ENCODE measurements at regions not wholly inside any gene's neighbourhood (a gene's known extent, or its start where the extent isn't known, plus 50 kb on each side); places are given as distances from the start of the nearest gene placed in this dataset.
A peak's percentile ranks its signal among the peaks of the same experiment; 100 is the strongest.

DNA sequence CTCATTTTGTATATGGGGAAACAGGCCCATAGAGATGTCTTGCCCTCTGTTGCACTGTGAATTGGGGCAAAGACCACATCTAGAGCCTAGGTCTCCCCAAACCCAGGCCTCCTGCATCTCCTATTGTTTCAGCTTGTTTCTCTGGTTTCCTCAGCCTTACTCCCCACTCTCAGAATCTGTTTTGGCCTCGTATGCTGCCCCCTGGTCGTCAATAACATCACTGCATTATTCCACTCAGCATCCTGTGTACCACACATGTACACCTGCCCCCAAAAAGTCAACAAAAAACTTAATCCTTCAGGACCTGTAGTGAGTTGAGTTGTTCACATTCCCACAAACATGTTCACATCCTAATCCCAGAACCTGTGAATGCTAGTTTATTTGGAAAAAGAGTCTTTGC, 184.8 kb downstream of the BRINP2 start:
- TF ChIP-seq, protein P1, sequence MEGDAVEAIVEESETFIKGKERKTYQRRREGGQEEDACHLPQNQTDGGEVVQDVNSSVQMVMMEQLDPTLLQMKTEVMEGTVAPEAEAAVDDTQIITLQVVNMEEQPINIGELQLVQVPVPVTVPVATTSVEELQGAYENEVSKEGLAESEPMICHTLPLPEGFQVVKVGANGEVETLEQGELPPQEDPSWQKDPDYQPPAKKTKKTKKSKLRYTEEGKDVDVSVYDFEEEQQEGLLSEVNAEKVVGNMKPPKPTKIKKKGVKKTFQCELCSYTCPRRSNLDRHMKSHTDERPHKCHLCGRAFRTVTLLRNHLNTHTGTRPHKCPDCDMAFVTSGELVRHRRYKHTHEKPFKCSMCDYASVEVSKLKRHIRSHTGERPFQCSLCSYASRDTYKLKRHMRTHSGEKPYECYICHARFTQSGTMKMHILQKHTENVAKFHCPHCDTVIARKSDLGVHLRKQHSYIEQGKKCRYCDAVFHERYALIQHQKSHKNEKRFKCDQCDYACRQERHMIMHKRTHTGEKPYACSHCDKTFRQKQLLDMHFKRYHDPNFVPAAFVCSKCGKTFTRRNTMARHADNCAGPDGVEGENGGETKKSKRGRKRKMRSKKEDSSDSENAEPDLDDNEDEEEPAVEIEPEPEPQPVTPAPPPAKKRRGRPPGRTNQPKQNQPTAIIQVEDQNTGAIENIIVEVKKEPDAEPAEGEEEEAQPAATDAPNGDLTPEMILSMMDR (conservative IDR thresholded peaks at IDR 0.05; ENCODE audit: low read depth, low read length), result peak; percentile 72
- TF ChIP-seq EZH2 (IDR thresholded peaks at IDR 0.05; ENCODE audit: low read length, unreplicated experiment) (no peak), EZH2phosphoT487 (IDR thresholded peaks at IDR 0.05; ENCODE audit: borderline replicate concordance, low read length) (no peak)

Data from PC-3 (cell line).